ENCODE measurements at regions not wholly inside any gene's neighbourhood (a gene's known extent, or its start where the extent isn't known, plus 50 kb on each side); places are given as distances from the start of the nearest gene placed in this dataset.

DNA sequence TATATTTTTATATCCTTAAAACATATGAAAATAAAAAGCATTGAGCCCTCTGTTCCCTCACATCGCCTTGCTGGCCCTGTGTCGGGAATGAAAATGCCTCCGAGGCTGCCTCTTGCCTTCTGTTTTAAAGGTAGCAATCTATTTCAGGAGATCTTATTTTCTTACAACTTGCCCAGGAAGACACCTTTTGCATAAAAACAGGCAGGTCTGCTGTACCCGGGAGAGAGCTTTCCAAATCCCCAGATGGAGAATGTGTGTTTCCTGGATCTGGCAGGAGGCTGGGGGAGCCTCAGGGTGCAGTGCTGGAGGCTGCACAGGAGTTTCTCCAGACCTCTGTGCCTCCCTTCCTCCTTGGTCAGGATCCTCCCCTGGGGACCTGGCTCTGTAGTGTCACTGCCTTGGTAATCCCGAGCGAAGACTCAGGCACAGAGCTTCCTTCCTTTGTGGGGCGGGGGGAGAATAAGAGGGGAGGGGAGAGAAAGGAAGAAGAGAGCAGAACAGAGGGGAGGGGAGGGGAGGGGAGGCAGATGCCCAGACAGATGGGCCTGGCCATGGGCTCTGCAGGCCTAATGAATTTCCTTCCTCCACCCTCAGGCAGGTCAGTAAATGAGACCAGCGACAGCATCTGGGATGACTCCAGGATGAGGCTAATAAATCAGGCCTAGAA lies 104.0 kb upstream of the BOD1 start:
- TF ChIP-seq, protein P1, sequence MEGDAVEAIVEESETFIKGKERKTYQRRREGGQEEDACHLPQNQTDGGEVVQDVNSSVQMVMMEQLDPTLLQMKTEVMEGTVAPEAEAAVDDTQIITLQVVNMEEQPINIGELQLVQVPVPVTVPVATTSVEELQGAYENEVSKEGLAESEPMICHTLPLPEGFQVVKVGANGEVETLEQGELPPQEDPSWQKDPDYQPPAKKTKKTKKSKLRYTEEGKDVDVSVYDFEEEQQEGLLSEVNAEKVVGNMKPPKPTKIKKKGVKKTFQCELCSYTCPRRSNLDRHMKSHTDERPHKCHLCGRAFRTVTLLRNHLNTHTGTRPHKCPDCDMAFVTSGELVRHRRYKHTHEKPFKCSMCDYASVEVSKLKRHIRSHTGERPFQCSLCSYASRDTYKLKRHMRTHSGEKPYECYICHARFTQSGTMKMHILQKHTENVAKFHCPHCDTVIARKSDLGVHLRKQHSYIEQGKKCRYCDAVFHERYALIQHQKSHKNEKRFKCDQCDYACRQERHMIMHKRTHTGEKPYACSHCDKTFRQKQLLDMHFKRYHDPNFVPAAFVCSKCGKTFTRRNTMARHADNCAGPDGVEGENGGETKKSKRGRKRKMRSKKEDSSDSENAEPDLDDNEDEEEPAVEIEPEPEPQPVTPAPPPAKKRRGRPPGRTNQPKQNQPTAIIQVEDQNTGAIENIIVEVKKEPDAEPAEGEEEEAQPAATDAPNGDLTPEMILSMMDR (conservative IDR thresholded peaks at IDR 0.05; ENCODE audit: low read depth) = no peak
- CTCF ChIA-PET = interaction anchor here (0.5 kb wide), 2 partner anchors 11 to 1670 kb away, joined by 3 read pairs; no protein-coding TSS in a partner anchor
- POLR2A ChIA-PET (ENCODE audit: low non-redundant PET) = no interaction called here
- H3K27ac ChIP-seq = no peak overlapping the region
- no peak for DNase-seq (ENCODE audit: low spot score)

DNA sequence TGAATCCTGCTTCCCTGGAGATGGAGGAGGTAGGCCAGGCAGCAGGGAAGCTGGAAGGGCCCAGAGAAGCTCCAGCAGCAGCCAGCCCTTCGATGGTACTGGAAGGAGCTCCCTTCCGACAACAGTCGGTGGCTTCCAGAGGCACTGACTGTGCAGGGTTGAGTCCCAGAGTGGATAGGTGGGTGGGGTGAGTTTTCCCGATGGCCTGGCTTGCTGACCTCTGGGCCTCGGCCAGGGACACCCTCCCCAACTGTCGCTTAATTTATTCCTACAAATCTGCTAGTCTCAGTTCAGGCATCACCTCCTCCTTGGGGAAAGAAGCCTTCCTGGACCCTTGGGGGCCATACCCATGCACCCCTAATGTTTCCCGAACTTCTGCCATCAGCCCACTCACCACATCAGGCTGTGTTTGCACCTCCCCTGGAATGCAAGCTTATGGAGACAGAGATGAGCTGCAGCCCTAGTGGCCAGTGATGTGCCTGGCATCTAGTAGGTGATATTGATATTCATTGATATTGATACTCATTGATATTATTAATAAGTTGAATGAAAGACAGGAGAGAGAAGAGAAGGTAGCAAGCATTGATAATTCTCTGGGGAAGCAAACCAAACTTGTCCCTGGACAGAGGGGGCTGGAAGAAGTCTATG lies 104.6 kb upstream of the BOD1 start:
- TF ChIP-seq, protein P1 (conservative IDR thresholded peaks at IDR 0.05; ENCODE audit: low read depth) = no peak

DNA sequence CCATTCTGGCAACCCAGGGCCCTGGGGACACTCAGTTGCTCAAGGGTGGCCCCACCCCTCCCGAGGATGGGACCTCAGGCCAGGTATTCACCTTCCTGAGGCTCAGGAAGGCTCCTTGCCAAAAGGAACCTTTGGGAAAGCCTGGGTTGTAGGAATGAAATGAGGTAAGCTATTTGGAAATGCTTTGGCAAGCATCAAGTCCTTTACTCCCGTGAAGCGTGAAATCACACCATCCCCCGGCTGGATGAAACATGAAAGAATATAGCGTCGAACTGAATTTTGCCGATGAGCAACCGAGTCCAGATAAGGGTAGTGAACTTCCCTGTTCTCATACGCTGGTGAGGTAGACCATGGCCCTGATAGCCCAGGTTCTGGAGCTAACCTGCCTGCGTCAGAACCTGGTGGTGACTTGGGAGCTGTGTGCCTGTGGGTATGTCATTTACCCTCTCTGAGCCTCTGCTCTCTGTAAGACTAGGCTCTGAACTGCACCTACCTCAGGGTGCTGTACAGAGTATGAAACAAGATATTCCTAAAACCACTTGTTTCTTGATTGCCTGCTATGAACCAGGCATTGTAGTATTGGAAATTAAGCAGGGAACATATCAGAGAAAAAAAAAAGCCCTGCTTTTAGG lies 105.3 kb upstream of the BOD1 start:
- POLR2A ChIA-PET (ENCODE audit: low non-redundant PET) = no interaction called here
- TF ChIP-seq, protein P1 (conservative IDR thresholded peaks at IDR 0.05; ENCODE audit: low read depth) = no peak
- DNase-seq (ENCODE audit: low spot score) = no peak
- CTCF ChIA-PET = interaction anchor here (0.6 kb wide), 2 partner anchors 240 to 1390 kb away, joined by 3 read pairs; no protein-coding TSS in a partner anchor
- no peak overlapping the region for H3K27ac ChIP-seq

More for the DNA sequence above, 104.6 kb upstream of the BOD1 start:
- H3K27ac ChIP-seq = no peak overlapping the region
- no peak for DNase-seq (ENCODE audit: low spot score)
- POLR2A ChIA-PET (ENCODE audit: low non-redundant PET) = no interaction called here
- CTCF ChIA-PET = interaction anchor here (0.5 to 0.6 kb wide), 3 partner anchors 10 to 1671 kb away, joined by 3 read pairs; no protein-coding TSS in a partner anchor

DNA sequence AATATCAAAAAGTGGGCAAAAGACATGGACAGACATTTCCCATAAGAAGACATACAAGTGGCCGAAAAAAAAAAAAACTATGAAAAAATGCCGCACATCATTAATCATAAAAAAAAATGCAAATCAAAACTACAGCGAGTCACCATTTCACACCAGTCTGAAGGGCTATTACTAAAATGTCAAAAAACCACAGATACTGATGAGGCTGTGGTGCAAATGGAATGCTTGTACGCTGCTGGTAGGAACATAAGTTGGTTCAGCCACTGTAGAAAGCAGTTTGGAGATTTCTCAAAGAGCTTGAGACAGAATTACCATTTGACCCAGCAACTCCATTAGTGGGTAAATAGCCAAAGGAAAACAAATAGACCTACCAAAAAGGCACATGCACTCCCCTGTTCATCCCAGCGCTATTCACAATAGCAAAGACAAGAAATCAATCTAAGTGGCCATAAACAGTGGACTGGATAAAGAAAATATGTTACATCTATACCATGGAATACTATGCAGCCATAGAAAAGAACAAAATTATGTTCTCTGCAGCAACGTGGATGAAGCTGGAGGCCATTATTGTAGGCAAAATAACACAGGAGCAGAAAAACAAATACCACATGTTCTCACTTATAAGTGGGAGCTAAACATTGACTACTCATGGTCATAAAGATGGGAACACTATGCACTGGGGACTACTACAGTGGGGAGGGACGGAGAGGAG lies 110.6 kb upstream of the BOD1 start:
- ChIA-PET POLR2A (ENCODE audit: low non-redundant PET) (no interaction called here), CTCF (interaction anchor here (0.5 to 0.7 kb wide), 3 partner anchors 8 to 585 kb away, joined by 3 read pairs; no protein-coding TSS in a partner anchor)
- H3K27ac ChIP-seq = no peak overlapping the region
- DNase-seq (ENCODE audit: low spot score) = no peak
- TF ChIP-seq, protein P1 (conservative IDR thresholded peaks at IDR 0.05; ENCODE audit: low read depth) = no peak

DNA sequence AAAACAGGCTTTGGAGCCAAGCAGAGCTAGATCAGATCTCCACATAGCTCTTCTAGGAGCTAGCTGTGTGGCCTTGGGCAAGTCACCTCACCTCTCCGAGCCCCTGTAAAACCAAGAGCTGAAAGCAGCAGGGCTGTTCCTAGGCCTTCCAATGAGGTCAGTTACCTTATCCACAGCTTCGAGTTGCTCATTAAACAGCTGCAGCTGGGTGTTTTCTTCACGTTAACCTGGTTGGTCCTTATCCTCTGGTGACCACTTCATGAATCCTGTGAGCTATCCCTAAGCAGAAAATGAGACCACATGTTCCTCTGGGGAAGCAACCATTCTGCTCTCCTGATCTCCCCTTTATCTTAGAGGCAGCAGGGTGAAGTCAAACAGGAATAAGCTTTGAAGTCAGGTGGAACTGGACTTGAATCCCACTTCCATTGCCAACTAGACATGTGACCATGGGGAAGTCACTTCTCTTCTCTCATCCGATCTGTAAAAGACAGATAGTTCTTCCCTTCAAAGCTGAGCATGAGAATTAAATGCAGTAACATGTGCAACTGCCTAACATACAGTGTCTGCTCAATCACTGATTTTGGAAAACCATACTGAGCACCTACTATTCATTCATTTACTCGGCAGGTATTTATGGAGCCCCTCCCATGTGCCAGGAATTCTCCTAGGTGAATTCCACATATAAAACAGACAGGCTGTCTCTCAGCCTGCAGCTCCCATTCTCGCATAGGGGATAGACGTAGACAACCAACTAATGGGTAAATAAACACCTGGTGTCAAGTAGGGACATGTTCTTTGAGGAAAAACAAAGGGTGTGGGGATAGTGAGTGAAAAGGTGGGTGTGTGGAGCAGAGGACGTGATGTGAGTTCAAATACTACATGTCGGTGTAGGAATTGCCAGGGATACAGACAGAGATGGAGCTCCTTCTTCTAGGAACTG lies 111.7 kb upstream of the BOD1 start:
- DNase-seq (ENCODE audit: low spot score) = no peak
- TF ChIP-seq, protein P1 (conservative IDR thresholded peaks at IDR 0.05; ENCODE audit: low read depth) = no peak
- POLR2A ChIA-PET (ENCODE audit: low non-redundant PET) = no interaction called here
- no peak overlapping the region for H3K27ac ChIP-seq
- CTCF ChIA-PET = no interaction called here
